ENCODE measurements at regions not wholly inside any gene's neighbourhood (a gene's known extent, or its start where the extent isn't known, plus 50 kb on each side); places are given as distances from the start of the nearest gene placed in this dataset.

GRCh38 chr16:55169780-55170179, 154.2 kb upstream of the IRX6 start:
- TF ChIP-seq, protein P1, sequence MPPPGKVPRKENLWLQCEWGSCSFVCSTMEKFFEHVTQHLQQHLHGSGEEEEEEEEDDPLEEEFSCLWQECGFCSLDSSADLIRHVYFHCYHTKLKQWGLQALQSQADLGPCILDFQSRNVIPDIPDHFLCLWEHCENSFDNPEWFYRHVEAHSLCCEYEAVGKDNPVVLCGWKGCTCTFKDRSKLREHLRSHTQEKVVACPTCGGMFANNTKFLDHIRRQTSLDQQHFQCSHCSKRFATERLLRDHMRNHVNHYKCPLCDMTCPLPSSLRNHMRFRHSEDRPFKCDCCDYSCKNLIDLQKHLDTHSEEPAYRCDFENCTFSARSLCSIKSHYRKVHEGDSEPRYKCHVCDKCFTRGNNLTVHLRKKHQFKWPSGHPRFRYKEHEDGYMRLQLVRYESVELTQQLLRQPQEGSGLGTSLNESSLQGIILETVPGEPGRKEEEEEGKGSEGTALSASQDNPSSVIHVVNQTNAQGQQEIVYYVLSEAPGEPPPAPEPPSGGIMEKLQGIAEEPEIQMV (tag; conservative IDR thresholded peaks at IDR 0.05; ENCODE audit: low read depth) = no peak
- TF ChIP-seq ETV5 (CRISPR knock-in tag; IDR thresholded peaks at IDR 0.05; ENCODE audit: low read depth) (no peak), ZNF354B (CRISPR knock-in tag; IDR thresholded peaks at IDR 0.05) (no peak), EWSR1 (IDR thresholded peaks at IDR 0.05; ENCODE audit: borderline replicate concordance, low read depth, partially characterized antibody) (no peak), ZNF24 (IDR thresholded peaks at IDR 0.05) (no peak), ZNF121 (CRISPR knock-in tag; conservative IDR thresholded peaks at IDR 0.05) (no peak), ATF2 (CRISPR knock-in tag; IDR thresholded peaks at IDR 0.05) (no peak)
- TF ChIP-seq, protein P2, sequence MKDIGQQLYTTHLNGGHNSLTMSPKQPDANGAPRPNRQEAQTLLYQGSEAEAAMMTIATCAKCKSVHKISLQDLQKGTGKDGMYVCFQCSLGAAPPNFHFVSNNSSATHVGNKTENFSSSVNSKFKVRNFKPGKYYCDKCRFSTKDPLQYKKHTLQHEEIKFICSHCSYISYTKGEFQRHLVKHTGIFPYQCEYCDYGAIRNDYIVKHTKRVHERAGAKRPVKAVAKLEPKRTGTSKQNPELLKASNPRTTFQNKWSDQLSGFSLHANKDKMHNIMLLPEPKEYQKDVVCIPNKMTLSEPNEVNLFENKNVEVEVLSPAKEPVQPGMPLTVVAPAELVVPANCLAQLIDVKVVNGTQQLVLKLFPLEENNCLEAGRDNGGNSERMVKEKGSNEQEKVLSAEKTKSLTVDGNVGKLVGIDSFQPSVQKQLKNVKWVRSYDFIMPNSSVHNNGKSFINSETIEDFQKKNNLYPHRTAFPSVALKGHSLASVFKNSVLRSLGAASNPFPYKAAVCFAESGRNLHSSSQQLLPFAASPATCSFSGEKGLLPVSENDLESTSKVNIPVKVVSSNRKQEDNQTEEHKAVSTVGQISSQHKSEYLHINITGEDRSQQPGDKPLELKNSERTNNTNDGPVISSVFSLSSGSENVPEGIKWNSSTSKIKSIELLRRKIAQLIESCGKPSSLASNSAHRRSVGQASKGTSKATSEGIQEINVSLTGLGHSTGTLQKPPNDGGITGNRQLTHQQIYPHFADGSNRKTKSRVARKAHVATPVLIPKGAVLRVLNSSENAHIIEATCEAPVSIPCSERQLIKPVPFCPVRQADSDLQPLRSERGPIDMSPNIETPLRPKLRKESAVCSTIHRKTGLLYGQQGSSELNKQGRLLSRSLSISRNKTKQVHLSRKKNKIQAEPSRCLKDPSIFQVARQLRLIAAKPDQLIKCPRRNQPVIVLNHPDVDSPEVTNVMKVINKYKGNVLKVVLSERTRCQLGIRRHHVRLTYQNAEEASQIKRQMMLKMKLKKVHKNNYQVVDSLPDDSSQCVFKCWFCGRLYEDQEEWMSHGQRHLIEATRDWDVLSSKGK (CRISPR knock-in tag; IDR thresholded peaks at IDR 0.05) = no peak

Data from K562 (cell line).